Activated naive CD4-positive, alpha-beta T cell treated with anti-CD3 and anti-CD28 coated beads for 36 hours (primary cell): ENCODE measurements at regions not wholly inside any gene's neighbourhood (a gene's known extent, or its start where the extent isn't known, plus 50 kb on each side); places are given as distances from the start of the nearest gene placed in this dataset.

ENCODE experiments used
- CTCF ChIA-PET: fragments of 350-600 bp; sonication (Branson Sonifier 250); formaldehyde crosslinking; loops from one replicate; lab custom pipeline; 2021; ENCODE audit warnings: antibody characterized with exemption; lab: Charles Lee
- DNase-seq: peaks from one replicate; pipeline ENCODE4 v3.0.0-alpha.2; 2020
- H3K27ac Mint-ChIP-seq: one replicate; pipeline ENCODE4 v1.8.0; 2021; ENCODE audit warnings: mild to moderate bottlenecking, mixed read lengths
- H3K27me3 Mint-ChIP-seq: one replicate; pipeline ENCODE4 v1.8.0; 2021; ENCODE audit warnings: low read depth, mixed read lengths
- H3K36me3 Mint-ChIP-seq: one replicate; pipeline ENCODE4 v1.8.0; 2021; ENCODE audit warnings: low read depth, mixed read lengths
- H3K4me1 Mint-ChIP-seq: one replicate; pipeline ENCODE4 v1.8.0; 2021; ENCODE audit warnings: low read depth, mixed read lengths
- H3K4me3 Mint-ChIP-seq: one replicate; pipeline ENCODE4 v1.8.0; 2021; ENCODE audit warnings: mild to moderate bottlenecking, moderate library complexity, mixed read lengths
- H3K9me3 Mint-ChIP-seq: one replicate; pipeline ENCODE4 v1.8.0; 2021; ENCODE audit warnings: mixed read lengths
- intact Hi-C: fragments of 100-400 bp; cut with micrococcal nuclease; formaldehyde crosslinking; loops from one replicate; pipeline ENCODE4 v1.15.1; 2023

- Mint-ChIP-seq H3K4me1 (no peaks in the 10 kb centered on the region), H3K9me3 (no peaks in the 10 kb centered on the region), H3K4me3 (no peak overlapping the region), H3K36me3 (no peaks in the 10 kb centered on the region), H3K27ac (no peak overlapping the region), H3K27me3 (no peaks in the 10 kb centered on the region)
- intact Hi-C loops, result no loop called here
- CTCF ChIA-PET, result no interaction called here
- DNase-seq, result no peak
Observed at GRCh38 chr5:57855831-57856230, 373.2 kb upstream of the ACTBL2 start.

GRCh38 chr5:57853929-57854697, 371.5 kb upstream of the ACTBL2 start:
- no peak for DNase-seq
- Mint-ChIP-seq H3K36me3 (no peaks in the 10 kb centered on the region), H3K4me3 (no peak overlapping the region), H3K27me3 (no peaks in the 10 kb centered on the region), H3K4me1 (no peaks in the 10 kb centered on the region), H3K9me3 (no peaks in the 10 kb centered on the region), H3K27ac (no peak overlapping the region)
- CTCF ChIA-PET, result no interaction called here
- intact Hi-C loops, result no loop called here

GRCh38 chr5:57850109-57850508, 367.5 kb upstream of the ACTBL2 start:
- no peak for DNase-seq
- Mint-ChIP-seq H3K36me3 (no peaks in the 10 kb centered on the region), H3K27me3 (peaks cover 4% of the 10 kb centered on the region), H3K4me1 (no peaks in the 10 kb centered on the region), H3K4me3 (no peak overlapping the region), H3K9me3 (no peaks in the 10 kb centered on the region), H3K27ac (no peak overlapping the region)
- CTCF ChIA-PET, result interaction anchor here (1.5 kb wide), 1 partner anchor 13 kb away, joined by 3 read pairs; no protein-coding TSS in a partner anchor
- intact Hi-C loops, result no loop called here

GRCh38 chr5:57845025-57845424, 362.4 kb upstream of the ACTBL2 start:
- Mint-ChIP-seq H3K4me3 (no peak overlapping the region), H3K27me3 (peaks cover 19% of the 10 kb centered on the region), H3K27ac (no peak overlapping the region), H3K36me3 (no peaks in the 10 kb centered on the region), H3K9me3 (no peaks in the 10 kb centered on the region), H3K4me1 (no peaks in the 10 kb centered on the region)
- intact Hi-C loops, result no loop called here
- DNase-seq, result no peak
- CTCF ChIA-PET, result no interaction called here

GRCh38 chr5:57844410-57844809, 361.8 kb upstream of the ACTBL2 start:
- no peak for DNase-seq
- Mint-ChIP-seq H3K27ac (no peak overlapping the region), H3K27me3 (peaks cover 19% of the 10 kb centered on the region), H3K4me3 (no peak overlapping the region), H3K4me1 (no peaks in the 10 kb centered on the region), H3K36me3 (no peaks in the 10 kb centered on the region), H3K9me3 (no peaks in the 10 kb centered on the region)
- intact Hi-C loops, result no loop called here
- CTCF ChIA-PET, result no interaction called here

GRCh38 chr5:57843059-57843367, 360.4 kb upstream of the ACTBL2 start:
- Mint-ChIP-seq H3K4me3 (no peak overlapping the region), H3K27ac (no peak overlapping the region), H3K27me3 (peaks cover 15% of the 10 kb centered on the region), H3K36me3 (no peaks in the 10 kb centered on the region), H3K4me1 (no peaks in the 10 kb centered on the region), H3K9me3 (no peaks in the 10 kb centered on the region)
- no peak for DNase-seq
- intact Hi-C loops, result no loop called here
- CTCF ChIA-PET, result no interaction called here

GRCh38 chr5:57842364-57843058, 359.9 kb upstream of the ACTBL2 start:
- H3K27ac Mint-ChIP-seq, result no peak overlapping the region
- intact Hi-C loops, result no loop called here
- DNase-seq, result no peak
- no peaks in the 10 kb centered on the region for H3K36me3 Mint-ChIP-seq
- H3K4me3 Mint-ChIP-seq, result no peak overlapping the region
- peaks cover 15% of the 10 kb centered on the region for H3K27me3 Mint-ChIP-seq
- CTCF ChIA-PET, result no interaction called here
- no peaks in the 10 kb centered on the region for H3K9me3 Mint-ChIP-seq
- H3K4me1 Mint-ChIP-seq, result no peaks in the 10 kb centered on the region

GRCh38 chr5:57841676-57842363, 359.2 kb upstream of the ACTBL2 start:
- Mint-ChIP-seq H3K27me3 (peaks cover 19% of the 10 kb centered on the region), H3K4me1 (no peaks in the 10 kb centered on the region), H3K9me3 (no peaks in the 10 kb centered on the region), H3K36me3 (no peaks in the 10 kb centered on the region), H3K4me3 (no peak overlapping the region), H3K27ac (no peak overlapping the region)
- DNase-seq, result no peak
- intact Hi-C loops, result no loop called here
- CTCF ChIA-PET, result no interaction called here

- Mint-ChIP-seq H3K27ac (no peak overlapping the region), H3K36me3 (no peaks in the 10 kb centered on the region), H3K4me3 (no peak overlapping the region), H3K27me3 (peaks cover 20% of the 10 kb centered on the region), H3K9me3 (no peaks in the 10 kb centered on the region), H3K4me1 (no peaks in the 10 kb centered on the region)
- no peak for DNase-seq
- intact Hi-C loops, result no loop called here
- CTCF ChIA-PET, result no interaction called here
Observed at GRCh38 chr5:57839437-57840079, 356.9 kb upstream of the ACTBL2 start.

GRCh38 chr5:57839025-57839424, 356.4 kb upstream of the ACTBL2 start:
- H3K4me1 Mint-ChIP-seq, result no peaks in the 10 kb centered on the region
- H3K27me3 Mint-ChIP-seq, result peaks cover 17% of the 10 kb centered on the region
- H3K27ac Mint-ChIP-seq, result no peak overlapping the region
- no peaks in the 10 kb centered on the region for H3K36me3 Mint-ChIP-seq
- no peak overlapping the region for H3K4me3 Mint-ChIP-seq
- H3K9me3 Mint-ChIP-seq, result no peaks in the 10 kb centered on the region
- CTCF ChIA-PET, result no interaction called here
- intact Hi-C loops, result no loop called here
- no peak for DNase-seq

GRCh38 chr5:57836921-57837320, 354.3 kb upstream of the ACTBL2 start:
- H3K36me3 Mint-ChIP-seq, result no peaks in the 10 kb centered on the region
- CTCF ChIA-PET, result interaction anchor here (1.6 kb wide), 1 partner anchor 14 kb away, joined by 3 read pairs; no protein-coding TSS in a partner anchor

GRCh38 chr5:57836331-57836730, 353.7 kb upstream of the ACTBL2 start:
- Mint-ChIP-seq H3K36me3 (no peaks in the 10 kb centered on the region), H3K27me3 (peaks cover 15% of the 10 kb centered on the region), H3K27ac (no peak overlapping the region), H3K9me3 (no peaks in the 10 kb centered on the region), H3K4me3 (no peak overlapping the region), H3K4me1 (no peaks in the 10 kb centered on the region)
- intact Hi-C loops, result no loop called here
- CTCF ChIA-PET, result interaction anchor here (1.6 kb wide), 1 partner anchor 14 kb away, joined by 3 read pairs; no protein-coding TSS in a partner anchor
- DNase-seq, result no peak

More at GRCh38 chr5:57836921-57837320, 354.3 kb upstream of the ACTBL2 start:
- no peaks in the 10 kb centered on the region for H3K4me1 Mint-ChIP-seq
- DNase-seq, result no peak
- no peak overlapping the region for H3K27ac Mint-ChIP-seq
- no peaks in the 10 kb centered on the region for H3K9me3 Mint-ChIP-seq
- H3K27me3 Mint-ChIP-seq, result peaks cover 21% of the 10 kb centered on the region
- intact Hi-C loops, result no loop called here
- H3K4me3 Mint-ChIP-seq, result no peak overlapping the region
